Activated CD4-positive, alpha-beta T cell treated with anti-CD3 and anti-CD28 coated beads for 36 hours (primary cell): ENCODE measurements at regions not wholly inside any gene's neighbourhood (a gene's known extent, or its start where the extent isn't known, plus 50 kb on each side); places are given as distances from the start of the nearest gene placed in this dataset.

Experiments
- ATAC-seq: fragments of 200-7000 bp; cut with Tn5 transposase; one replicate; pipeline ENCODE4 v1.10.0; 2021; ENCODE audit warnings: mild to moderate bottlenecking, moderate library complexity
- CTCF ChIA-PET: fragments of 350-600 bp; sonication (Branson Sonifier 250); formaldehyde crosslinking; loops from one replicate; lab custom pipeline; 2021; ENCODE audit warnings: antibody characterized with exemption; lab: Charles Lee
- POLR2A ChIA-PET: fragments of 350-600 bp; sonication (Branson Sonifier 250); formaldehyde crosslinking; loops from one replicate; lab custom pipeline; 2021; ENCODE audit warnings: antibody characterized with exemption, inconsistent platforms; lab: Charles Lee
- DNase-seq: peaks from one replicate; pipeline ENCODE4 v3.0.0-alpha.2; 2020
- H3K27ac Mint-ChIP-seq: one replicate; pipeline ENCODE4 v1.8.0; 2021; ENCODE audit warnings: mixed read lengths
- H3K27me3 Mint-ChIP-seq: one replicate; pipeline ENCODE4 v1.8.0; 2021; ENCODE audit warnings: mixed read lengths
- H3K36me3 Mint-ChIP-seq: one replicate; pipeline ENCODE4 v1.8.0; 2021; ENCODE audit warnings: low read depth, mixed read lengths
- H3K4me1 Mint-ChIP-seq: one replicate; pipeline ENCODE4 v1.8.0; 2021; ENCODE audit warnings: mixed read lengths
- H3K4me3 Mint-ChIP-seq: one replicate; pipeline ENCODE4 v1.8.0; 2021; ENCODE audit warnings: mild to moderate bottlenecking, moderate library complexity, mixed read lengths
- H3K9me3 Mint-ChIP-seq: one replicate; pipeline ENCODE4 v1.8.0; 2021; ENCODE audit warnings: low read depth, mixed read lengths
- intact Hi-C, 2 experiments: fragments of 100-400 bp; cut with DNase I in 1 of 2; cut with micrococcal nuclease in 1 of 2; formaldehyde crosslinking; loops; one replicate each; pipeline versions ENCODE4 v1.14.2 to v1.15.1; 2022 to 2024; cut with DNase I, micrococcal nuclease

- Mint-ChIP-seq H3K27ac (no peak overlapping the region), H3K9me3 (no peaks in the 10 kb centered on the region), H3K4me3 (no peak overlapping the region), H3K27me3 (peaks cover 10% of the 10 kb centered on the region), H3K36me3 (no peaks in the 10 kb centered on the region), H3K4me1 (no peaks in the 10 kb centered on the region)
- ATAC-seq (no peak), DNase-seq (no peak)
- ChIA-PET CTCF (no interaction called here), POLR2A (no interaction called here)
- intact Hi-C loops: no loop called here
Observed at GRCh38 chr13:79030513-79030912, 371.6 kb upstream of the OBI1 start.

DNA sequence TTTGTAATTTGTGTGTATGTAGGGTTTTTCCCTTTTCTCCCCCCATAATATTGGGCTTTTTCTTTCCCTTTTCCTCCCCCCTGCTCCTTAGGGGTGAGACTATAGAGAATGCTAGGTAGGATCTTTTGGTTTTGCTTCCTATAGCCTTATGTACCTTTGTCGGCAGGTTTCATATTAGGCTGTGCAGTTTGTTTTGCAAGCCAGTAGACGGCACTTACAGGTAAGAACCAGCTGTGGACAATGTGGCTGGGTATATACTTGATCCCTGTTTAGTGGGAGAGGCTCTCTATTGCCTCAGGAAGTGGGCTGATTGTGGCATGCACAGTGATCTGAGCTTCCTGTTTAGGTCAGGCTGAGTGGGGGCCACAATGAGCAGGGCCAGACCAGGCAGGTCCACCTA lies 359.2 kb upstream of the OBI1 start:
- Mint-ChIP-seq H3K4me3 (no peak overlapping the region), H3K36me3 (no peaks in the 10 kb centered on the region)

GRCh38 chr13:79011179-79011578 lies 352.2 kb upstream of the OBI1 start:
- Mint-ChIP-seq H3K27me3 (no peaks in the 10 kb centered on the region), H3K4me1 (no peaks in the 10 kb centered on the region), H3K4me3 (no peak overlapping the region), H3K36me3 (no peaks in the 10 kb centered on the region), H3K9me3 (peaks cover 7% of the 10 kb centered on the region), H3K27ac (no peak overlapping the region)
- ATAC-seq (no peak), DNase-seq (no peak)
- POLR2A ChIA-PET: no interaction called here
- intact Hi-C loops: no loop called here
- CTCF ChIA-PET: no interaction called here

More for the DNA sequence above, 359.2 kb upstream of the OBI1 start:
- Mint-ChIP-seq H3K27me3 (no peaks in the 10 kb centered on the region), H3K27ac (no peak overlapping the region), H3K9me3 (peaks cover 20% of the 10 kb centered on the region), H3K4me1 (no peaks in the 10 kb centered on the region)
- ChIA-PET CTCF (no interaction called here), POLR2A (no interaction called here)
- ATAC-seq (no peak), DNase-seq (no peak)
- intact Hi-C loops: no loop called here

- H3K27me3 Mint-ChIP-seq: peaks cover 24% of the 10 kb centered on the region
- CTCF ChIA-PET: interaction anchor here (0.7 to 1.1 kb wide), 2 partner anchors 26 to 689 kb away, joined by 3 to 4 read pairs; no protein-coding TSS in a partner anchor
Observed at GRCh38 chr13:79003989-79004898, 345.3 kb upstream of the OBI1 start.

DNA sequence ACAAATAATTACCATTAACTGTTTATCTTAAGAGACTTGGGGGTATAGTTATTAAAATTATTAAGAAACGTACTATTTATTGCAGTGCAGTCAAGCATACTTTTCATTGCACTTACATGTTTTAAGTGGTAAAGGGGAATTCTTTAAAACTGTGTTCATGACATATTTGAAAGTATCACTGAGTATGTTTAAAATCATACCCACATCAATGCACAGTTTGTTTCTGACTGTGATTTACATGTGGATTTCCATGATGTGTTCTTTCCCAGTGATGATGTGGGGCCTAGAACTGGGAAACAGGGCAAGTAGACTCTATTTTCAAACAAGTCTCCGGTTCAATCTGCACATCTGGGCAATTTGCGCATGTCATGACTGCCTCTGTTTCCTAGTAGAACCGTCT lies 340.5 kb upstream of the OBI1 start:
- Mint-ChIP-seq H3K4me1 (no peaks in the 10 kb centered on the region), H3K27ac (no peak overlapping the region), H3K9me3 (no peaks in the 10 kb centered on the region), H3K4me3 (no peak overlapping the region), H3K27me3 (peaks cover 22% of the 10 kb centered on the region), H3K36me3 (no peaks in the 10 kb centered on the region)
- intact Hi-C loops: no loop called here
- POLR2A ChIA-PET: no interaction called here
- DNase-seq (no peak), ATAC-seq (no peak)
- CTCF ChIA-PET: no interaction called here

More at GRCh38 chr13:79003989-79004898, 345.3 kb upstream of the OBI1 start:
- Mint-ChIP-seq H3K4me3 (no peak overlapping the region), H3K36me3 (no peaks in the 10 kb centered on the region), H3K9me3 (no peaks in the 10 kb centered on the region), H3K27ac (no peak overlapping the region), H3K4me1 (no peaks in the 10 kb centered on the region)
- intact Hi-C loops: no loop called here
- no peak for DNase-seq
- POLR2A ChIA-PET: no interaction called here
- ATAC-seq: peak; percentile 42

GRCh38 chr13:78998630-78999315 lies 339.8 kb upstream of the OBI1 start:
- Mint-ChIP-seq H3K27ac (no peak overlapping the region), H3K27me3 (peaks cover 21% of the 10 kb centered on the region), H3K36me3 (no peaks in the 10 kb centered on the region), H3K9me3 (no peaks in the 10 kb centered on the region), H3K4me3 (no peak overlapping the region), H3K4me1 (no peaks in the 10 kb centered on the region)
- DNase-seq (no peak), ATAC-seq (no peak)
- POLR2A ChIA-PET: no interaction called here
- intact Hi-C loops: no loop called here
- CTCF ChIA-PET: no interaction called here

- ChIA-PET CTCF (no interaction called here), POLR2A (no interaction called here)
- intact Hi-C loops: no loop called here
- no peaks in the 10 kb centered on the region for H3K4me1 Mint-ChIP-seq
- DNase-seq (no peak), ATAC-seq (no peak)
- H3K36me3 Mint-ChIP-seq: no peaks in the 10 kb centered on the region
- peaks cover 18% of the 10 kb centered on the region for H3K27me3 Mint-ChIP-seq
- H3K27ac Mint-ChIP-seq: no peak overlapping the region
- H3K9me3 Mint-ChIP-seq: no peaks in the 10 kb centered on the region
- H3K4me3 Mint-ChIP-seq: no peak overlapping the region
Observed at GRCh38 chr13:78997902-78998629, 339.1 kb upstream of the OBI1 start.

GRCh38 chr13:78993792-78994191 lies 334.8 kb upstream of the OBI1 start:
- DNase-seq: no peak
- H3K36me3 Mint-ChIP-seq: no peaks in the 10 kb centered on the region
- H3K27me3 Mint-ChIP-seq: peaks cover 4% of the 10 kb centered on the region
- H3K9me3 Mint-ChIP-seq: no peaks in the 10 kb centered on the region
- no peak overlapping the region for H3K4me3 Mint-ChIP-seq
- intact Hi-C loops: no loop called here
- no peaks in the 10 kb centered on the region for H3K4me1 Mint-ChIP-seq
- H3K27ac Mint-ChIP-seq: no peak overlapping the region
- ChIA-PET CTCF (interaction anchor here (0.9 kb wide), 1 partner anchor 14 kb away, joined by 3 read pairs; no protein-coding TSS in a partner anchor), POLR2A (no interaction called here)
- ATAC-seq: no peak

DNA sequence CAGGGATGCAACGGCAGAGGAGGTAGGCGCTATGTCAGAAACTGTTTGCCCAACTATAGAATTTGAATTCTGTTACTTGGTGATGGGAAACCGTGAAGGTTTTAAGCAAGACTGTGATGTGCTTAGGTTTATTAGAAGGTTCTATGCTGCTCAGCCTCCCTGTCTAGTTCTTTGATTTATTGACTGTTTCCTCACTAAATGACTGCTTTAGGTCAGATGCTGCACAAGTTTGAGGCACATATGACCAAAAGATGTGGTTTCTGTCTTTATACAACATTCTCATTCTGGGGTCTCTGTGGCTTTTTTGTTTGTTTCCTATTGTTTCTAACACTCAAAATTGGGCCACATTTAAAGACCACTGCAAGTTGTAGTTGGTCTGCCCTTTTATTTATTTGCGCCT lies 323.0 kb upstream of the OBI1 start:
- Mint-ChIP-seq H3K4me3 (no peak overlapping the region), H3K36me3 (no peaks in the 10 kb centered on the region), H3K27me3 (peaks cover 8% of the 10 kb centered on the region), H3K9me3 (no peaks in the 10 kb centered on the region), H3K27ac (no peak overlapping the region), H3K4me1 (no peaks in the 10 kb centered on the region)
- ATAC-seq: no peak
- intact Hi-C loops: no loop called here
- CTCF ChIA-PET: interaction anchor here (0.6 to 1.1 kb wide), 2 partner anchors 12 to 741 kb away, joined by 4 read pairs; no protein-coding TSS in a partner anchor
- no peak for DNase-seq
- POLR2A ChIA-PET: no interaction called here

DNA sequence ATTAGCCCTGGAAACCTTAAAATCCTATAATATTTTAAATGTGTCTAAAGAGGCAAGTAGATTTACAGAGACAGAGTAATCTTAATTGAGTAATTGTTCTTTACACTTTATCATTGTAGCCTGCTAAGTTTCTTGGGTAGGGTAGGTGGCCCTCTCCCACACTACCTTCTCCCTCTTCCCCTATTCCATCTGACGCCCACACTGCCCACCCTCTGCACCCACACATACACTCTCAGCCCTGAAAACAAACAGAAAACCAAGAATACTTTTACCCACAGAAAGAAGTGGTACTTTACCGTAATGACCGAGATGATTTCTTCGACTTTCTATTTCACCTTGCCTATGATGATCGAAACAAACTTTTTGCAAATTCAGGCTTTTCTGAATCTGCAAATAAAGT lies 320.4 kb upstream of the OBI1 start:
- H3K9me3 Mint-ChIP-seq: no peaks in the 10 kb centered on the region
- CTCF ChIA-PET: interaction anchor here (0.9 to 2.0 kb wide), 11 partner anchors 8 to 848 kb away, joined by 3 to 38 read pairs (median 7); no protein-coding TSS in a partner anchor
- intact Hi-C loops: loop anchor here (5.0 kb wide), 2 partner anchors 662 to 737 kb away; no protein-coding TSS in a partner anchor

DNA sequence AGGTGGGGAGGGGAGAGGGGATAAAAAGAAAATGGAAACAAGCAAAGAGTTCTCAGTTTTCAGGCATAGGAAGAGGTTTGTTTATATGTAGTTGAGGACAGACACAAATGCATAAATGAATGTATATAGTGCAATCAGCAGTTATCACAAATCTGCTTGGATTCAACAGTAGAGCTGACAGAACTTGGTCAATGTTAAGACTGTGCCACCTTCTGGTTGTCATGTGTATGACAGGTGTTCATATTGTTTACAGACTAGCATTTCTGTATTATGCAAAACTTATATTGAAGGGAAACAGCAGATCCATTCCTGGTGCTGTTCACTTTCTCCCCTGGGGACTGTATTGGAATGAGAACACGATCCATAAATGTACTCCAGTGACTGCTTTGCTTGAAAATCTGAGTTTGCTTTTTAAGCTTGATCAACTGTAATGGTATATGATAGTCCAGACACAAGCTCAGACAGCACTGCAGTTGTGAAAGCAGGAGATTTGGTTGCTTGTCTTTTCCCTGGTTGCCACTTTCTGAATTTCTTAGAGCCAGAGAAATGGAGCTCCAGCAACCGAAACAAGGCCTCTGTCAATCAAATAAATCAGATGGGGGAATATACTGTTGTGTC lies 319.5 kb upstream of the OBI1 start:
- H3K27ac Mint-ChIP-seq: no peak overlapping the region
- no peaks in the 10 kb centered on the region for H3K4me1 Mint-ChIP-seq
- intact Hi-C loops: loop anchor here (1.0 to 5.0 kb wide), 4 partner anchors 661 to 841 kb away; no protein-coding TSS in a partner anchor
- POLR2A ChIA-PET: no interaction called here
- H3K4me3 Mint-ChIP-seq: no peak overlapping the region
- ATAC-seq: peak; percentile 71
- peak; percentile 55 for DNase-seq
- no peaks in the 10 kb centered on the region for H3K36me3 Mint-ChIP-seq
- CTCF ChIA-PET: interaction anchor here (0.6 to 2.0 kb wide), 23 partner anchors 8 to 858 kb away, joined by 3 to 38 read pairs (median 3); no protein-coding TSS in a partner anchor
- H3K27me3 Mint-ChIP-seq: peaks cover 8% of the 10 kb centered on the region
- H3K9me3 Mint-ChIP-seq: no peaks in the 10 kb centered on the region

More for the DNA sequence above, 320.4 kb upstream of the OBI1 start:
- DNase-seq (no peak), ATAC-seq (no peak)
- Mint-ChIP-seq H3K4me1 (no peaks in the 10 kb centered on the region), H3K27ac (no peak overlapping the region), H3K36me3 (no peaks in the 10 kb centered on the region), H3K4me3 (no peak overlapping the region), H3K27me3 (peaks cover 8% of the 10 kb centered on the region)
- POLR2A ChIA-PET: no interaction called here
